ENCODE measurements at regions not wholly inside any gene's neighbourhood (a gene's known extent, or its start where the extent isn't known, plus 50 kb on each side); places are given as distances from the start of the nearest gene placed in this dataset.

DNA sequence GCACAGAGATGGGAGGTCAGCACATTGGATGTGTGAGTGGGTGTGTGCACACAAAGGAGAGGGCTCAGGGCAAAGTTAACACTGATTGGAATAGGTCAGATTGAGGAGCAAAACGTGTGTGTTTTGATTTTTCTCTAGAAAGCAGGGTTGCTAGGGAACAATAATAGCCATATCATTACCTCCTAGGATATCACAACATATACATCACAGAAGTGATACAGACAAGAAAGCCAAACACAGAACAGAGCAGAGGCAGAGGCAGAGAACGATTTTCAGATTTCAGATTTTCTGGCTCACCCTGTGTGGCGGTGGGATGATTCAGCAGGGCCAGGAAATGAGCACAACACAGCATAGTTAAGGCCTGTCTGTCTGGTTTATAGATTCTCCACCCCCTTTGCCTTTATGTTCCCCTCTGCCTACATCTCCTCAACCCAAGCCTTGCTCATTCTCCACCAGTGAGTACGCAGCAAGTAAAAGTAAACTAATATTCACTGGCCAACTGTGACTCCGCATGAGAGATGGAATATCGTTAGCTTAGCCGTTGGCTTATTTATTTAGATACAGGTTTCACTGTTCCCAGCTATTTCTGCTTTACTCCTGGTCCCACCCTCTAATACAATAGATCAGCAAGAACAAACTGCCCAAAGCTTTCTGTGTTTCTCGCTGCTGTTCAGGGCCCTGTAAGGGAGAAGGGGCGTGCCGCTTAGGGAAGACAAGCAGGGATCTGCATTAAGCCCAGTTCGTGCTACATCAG, 182.7 kb upstream of the TSC22D1 start:
- FAIRE-seq, result peak; percentile 90
- peak; percentile 44 for DNase-seq (ENCODE audit: low read depth, low spot score)
- TF ChIP-seq EZH2 (IDR thresholded peaks at IDR 0.05; ENCODE audit: low read length), result no peak
- no peaks in the 10 kb centered on the region for H3K79me2 ChIP-seq (ENCODE audit: control insufficient read depth, insufficient read depth, low read length)
- peak overlapping the region; percentile 91 for H3K27ac ChIP-seq (ENCODE audit: control insufficient read depth, insufficient read depth, low read length)
- H3K4me1 ChIP-seq (ENCODE audit: control insufficient read depth, extremely low read depth, insufficient read depth, low read length), result peaks cover 59% of the 10 kb centered on the region
- no peaks in the 10 kb centered on the region for H4K20me1 ChIP-seq (ENCODE audit: control insufficient read depth, extremely low read depth, insufficient read depth, low read length)
- H3K9ac ChIP-seq (ENCODE audit: control insufficient read depth, extremely low read depth, insufficient read depth, low read length), result peak overlapping the region; percentile 70
- no peaks in the 10 kb centered on the region for H3K36me3 ChIP-seq (ENCODE audit: control insufficient read depth in 2 of 2, extremely low read depth in 1 of 2, insufficient read depth in 2 of 2, low read length in 2 of 2)
- dilution Hi-C loops (cut with MboI; ENCODE audit: extremely low pct_ligation_motif_present, low sequenced_read_pairs), result no loop called here
- H3K9me3 ChIP-seq (ENCODE audit: control insufficient read depth, low read depth, low read length), result no peaks in the 10 kb centered on the region
- no peaks in the 10 kb centered on the region for H3K9me1 ChIP-seq (ENCODE audit: control insufficient read depth, extremely low read depth, insufficient read depth, low read length)
- no peaks in the 10 kb centered on the region for H3K27me3 ChIP-seq (ENCODE audit: control insufficient read depth, extremely low read depth, insufficient read depth, low read length)
- H2AFZ ChIP-seq (ENCODE audit: control insufficient read depth, low read length), result peak overlapping the region; percentile 73
- peak overlapping the region in 2 of 3 experiments; percentile 29 to 43 for H3K4me3 ChIP-seq (ENCODE audit: control insufficient read depth in 2 of 3, extremely low read depth in 1 of 3, insufficient read depth in 2 of 3, low read depth in 1 of 3, low read length in 3 of 3)
- H3K4me2 ChIP-seq (ENCODE audit: control insufficient read depth, extremely low read depth, insufficient read depth, low read depth, low read length), result peak overlapping the region; percentile 84

DNA sequence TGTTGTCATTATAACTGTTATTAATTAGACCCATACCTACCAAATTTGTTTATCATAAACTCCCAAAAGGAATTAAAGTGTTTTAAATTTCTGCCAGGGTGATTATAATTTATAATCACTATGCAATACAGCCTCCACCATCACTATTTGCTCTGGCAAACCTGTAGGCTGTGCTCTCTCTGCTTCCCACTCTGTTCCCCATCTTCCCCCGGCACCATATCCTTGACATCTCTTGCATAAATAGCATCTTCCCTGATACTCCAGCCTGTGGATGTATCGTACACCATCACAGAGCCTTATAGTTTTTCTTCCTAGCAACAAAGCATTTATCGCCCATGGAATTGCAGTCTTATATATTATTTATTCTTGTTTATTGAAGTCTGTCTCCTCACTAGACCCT, 181.5 kb upstream of the TSC22D1 start:
- Histone ChIP-seq H3K4me1 (ENCODE audit: control insufficient read depth, extremely low read depth, insufficient read depth, low read length) (peaks cover 50% of the 10 kb centered on the region), H3K9me1 (ENCODE audit: control insufficient read depth, extremely low read depth, insufficient read depth, low read length) (no peaks in the 10 kb centered on the region), H3K9ac (ENCODE audit: control insufficient read depth, extremely low read depth, insufficient read depth, low read length) (peak overlapping the region; percentile 70), H3K27ac (ENCODE audit: control insufficient read depth, insufficient read depth, low read length) (peak overlapping the region; percentile 91), H3K27me3 (ENCODE audit: control insufficient read depth, extremely low read depth, insufficient read depth, low read length) (no peaks in the 10 kb centered on the region), H3K9me3 (ENCODE audit: control insufficient read depth, low read depth, low read length) (no peaks in the 10 kb centered on the region), H3K4me2 (ENCODE audit: control insufficient read depth, extremely low read depth, insufficient read depth, low read depth, low read length) (peak overlapping the region; percentile 84), H3K36me3 (ENCODE audit: control insufficient read depth in 2 of 2, extremely low read depth in 1 of 2, insufficient read depth in 2 of 2, low read length in 2 of 2) (no peaks in the 10 kb centered on the region), H4K20me1 (ENCODE audit: control insufficient read depth, extremely low read depth, insufficient read depth, low read length) (no peaks in the 10 kb centered on the region), H3K79me2 (ENCODE audit: control insufficient read depth, insufficient read depth, low read length) (no peaks in the 10 kb centered on the region), H2AFZ (ENCODE audit: control insufficient read depth, low read length) (no peak overlapping the region), H3K4me3 (ENCODE audit: control insufficient read depth in 2 of 3, extremely low read depth in 1 of 3, insufficient read depth in 2 of 3, low read depth in 1 of 3, low read length in 3 of 3) (no peak overlapping the region)
- dilution Hi-C loops (cut with MboI; ENCODE audit: extremely low pct_ligation_motif_present, low sequenced_read_pairs), result no loop called here
- DNase-seq (ENCODE audit: low read depth, low spot score), result no peak
- TF ChIP-seq EZH2 (IDR thresholded peaks at IDR 0.05; ENCODE audit: low read length), result no peak
- TF ChIP-seq, protein P1, sequence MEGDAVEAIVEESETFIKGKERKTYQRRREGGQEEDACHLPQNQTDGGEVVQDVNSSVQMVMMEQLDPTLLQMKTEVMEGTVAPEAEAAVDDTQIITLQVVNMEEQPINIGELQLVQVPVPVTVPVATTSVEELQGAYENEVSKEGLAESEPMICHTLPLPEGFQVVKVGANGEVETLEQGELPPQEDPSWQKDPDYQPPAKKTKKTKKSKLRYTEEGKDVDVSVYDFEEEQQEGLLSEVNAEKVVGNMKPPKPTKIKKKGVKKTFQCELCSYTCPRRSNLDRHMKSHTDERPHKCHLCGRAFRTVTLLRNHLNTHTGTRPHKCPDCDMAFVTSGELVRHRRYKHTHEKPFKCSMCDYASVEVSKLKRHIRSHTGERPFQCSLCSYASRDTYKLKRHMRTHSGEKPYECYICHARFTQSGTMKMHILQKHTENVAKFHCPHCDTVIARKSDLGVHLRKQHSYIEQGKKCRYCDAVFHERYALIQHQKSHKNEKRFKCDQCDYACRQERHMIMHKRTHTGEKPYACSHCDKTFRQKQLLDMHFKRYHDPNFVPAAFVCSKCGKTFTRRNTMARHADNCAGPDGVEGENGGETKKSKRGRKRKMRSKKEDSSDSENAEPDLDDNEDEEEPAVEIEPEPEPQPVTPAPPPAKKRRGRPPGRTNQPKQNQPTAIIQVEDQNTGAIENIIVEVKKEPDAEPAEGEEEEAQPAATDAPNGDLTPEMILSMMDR (optimal IDR thresholded peaks at IDR 0.05 in 1 of 3, IDR thresholded peaks at IDR 0.05 in 1 of 3, conservative IDR thresholded peaks at IDR 0.05 in 1 of 3; ENCODE audit: extremely low read depth in 1 of 3, insufficient read depth in 2 of 3, low read length in 3 of 3), result no peak
- FAIRE-seq, result no peak

Measured in keratinocyte (primary cell).